Neuronal stem cell (in vitro differentiated cells): ENCODE measurements at regions not wholly inside any gene's neighbourhood (a gene's known extent, or its start where the extent isn't known, plus 50 kb on each side); places are given as distances from the start of the nearest gene placed in this dataset.
"Not testable (repeated sequence)": the region's sequence is repeated elsewhere in the genome, so short reads cannot be mapped to it uniquely, and the experiment has no call there.

Source experiments
- DNase-seq: peaks from one replicate; pipeline ENCODE4 v3.0.0-alpha.2; 2013; ENCODE audit warnings: low spot score
- H2AFZ ChIP-seq: one replicate; pipeline ENCODE4 v1.6.1; 2013; ENCODE audit warnings: mild to moderate bottlenecking, low read length, inconsistent platforms
- H2AK5ac ChIP-seq: 2 replicates; pipeline ENCODE4 v1.6.1; 2013; ENCODE audit warnings: low read depth, mild to moderate bottlenecking, inconsistent platforms, low read length, moderate library complexity, mixed read lengths
- H2BK120ac ChIP-seq: 2 replicates; pipeline ENCODE4 v1.6.1; 2013; ENCODE audit warnings: low read depth, mild to moderate bottlenecking, inconsistent platforms, low read length, moderate library complexity, mixed read lengths
- H2BK12ac ChIP-seq: one replicate; pipeline ENCODE4 v1.6.1; 2013; ENCODE audit warnings: low read length, inconsistent platforms
- H2BK15ac ChIP-seq: 2 replicates; pipeline ENCODE4 v1.6.1; 2013; ENCODE audit warnings: mild to moderate bottlenecking, low read length, inconsistent platforms, mixed read lengths
- H2BK5ac ChIP-seq: one replicate; pipeline ENCODE4 v1.6.1; 2013; ENCODE audit warnings: inconsistent platforms, mild to moderate bottlenecking, low read length, moderate library complexity
- H3K14ac ChIP-seq: one replicate; pipeline ENCODE4 v1.6.1; 2013; ENCODE audit warnings: low read length, inconsistent platforms
- H3K18ac ChIP-seq: 2 replicates; pipeline ENCODE4 v1.6.1; 2013; ENCODE audit warnings: low read length, inconsistent platforms
- H3K23ac ChIP-seq: 2 replicates; pipeline ENCODE4 v1.6.1; 2013; ENCODE audit warnings: low read depth, mild to moderate bottlenecking, mixed read lengths, low read length, inconsistent platforms; ENCODE audit not compliant: poor library complexity
- H3K27ac ChIP-seq: replicated peaks from 3 replicates; pipeline ENCODE4 v1.5.1; 2013; ENCODE audit warnings: low read length, inconsistent platforms
- H3K27me3 ChIP-seq, 3 experiments: 2 replicates each; pipeline ENCODE4 v1.6.1; 2013; ENCODE audit warnings: low read length in 3 of 3, mild to moderate bottlenecking in 2 of 3, inconsistent platforms in 1 of 3, low read depth in 1 of 3, mixed read lengths in 1 of 3, moderate library complexity in 1 of 3; ENCODE audit not compliant: control insufficient read depth in 3 of 3, insufficient read depth in 3 of 3
- H3K36me3 ChIP-seq, 2 donors: replicated peaks in 1 of 2; 2 replicates each; pipeline ENCODE4 v1.6.1; 2013; ENCODE audit warnings: low read length in 2 of 2; ENCODE audit not compliant: control insufficient read depth in 2 of 2, insufficient read depth in 2 of 2
- H3K4ac ChIP-seq: 2 replicates; pipeline ENCODE4 v1.6.1; 2013; ENCODE audit warnings: inconsistent platforms, mild to moderate bottlenecking, low read length, moderate library complexity
- H3K4me1 ChIP-seq, 2 donors: 1 replicate in 1 of 2; 2 replicates in 1 of 2; pipeline ENCODE4 v1.6.1; 2013; ENCODE audit warnings: low read length in 2 of 2, low read depth in 1 of 2; ENCODE audit not compliant: control insufficient read depth in 2 of 2, insufficient read depth in 1 of 2
- H3K4me2 ChIP-seq: one replicate; pipeline ENCODE4 v1.6.1; 2013; ENCODE audit warnings: mild to moderate bottlenecking, low read length, inconsistent platforms; ENCODE audit not compliant: insufficient read depth, poor library complexity, severe bottlenecking
- H3K4me3 ChIP-seq, 2 donors: 2 replicates each; pipeline ENCODE4 v1.5.1; 2013; ENCODE audit warnings: low read length in 2 of 2, mild to moderate bottlenecking in 2 of 2, inconsistent platforms in 1 of 2, moderate library complexity in 1 of 2
- H3K79me1 ChIP-seq: one replicate; pipeline ENCODE4 v1.6.1; 2013; ENCODE audit warnings: low read depth, mild to moderate bottlenecking, inconsistent platforms, low read length, moderate library complexity
- H3K9ac ChIP-seq: one replicate; pipeline ENCODE4 v1.6.1; 2013; ENCODE audit warnings: mild to moderate bottlenecking, low read depth, low read length, inconsistent platforms; ENCODE audit not compliant: poor library complexity
- H3K9me3 ChIP-seq, 2 donors: replicated peaks in 1 of 2; 2 replicates each; pipeline versions ENCODE3 to v1.6.1; 2013; ENCODE audit warnings: low read length in 2 of 2, mild to moderate bottlenecking in 2 of 2, inconsistent platforms in 1 of 2, low read depth in 1 of 2, mixed read lengths in 1 of 2, moderate library complexity in 1 of 2; ENCODE audit not compliant: control insufficient read depth in 2 of 2, insufficient read depth in 1 of 2
- H4K8ac ChIP-seq: one replicate; pipeline ENCODE4 v1.6.1; 2013; ENCODE audit warnings: low read depth, mild to moderate bottlenecking, inconsistent platforms, low read length, moderate library complexity
- H4K91ac ChIP-seq: one replicate; pipeline ENCODE4 v1.6.1; 2013; ENCODE audit warnings: low read length, low read depth, mild to moderate bottlenecking, inconsistent platforms; ENCODE audit not compliant: poor library complexity
- WGBS, 2 donors: extraction: QIAGEN DNeasy Blood & Tissue Kit; methylation state at CpG; one replicate each; pipeline ENCODE4 v1.1.7; 2013; ENCODE audit warnings: missing lambda C conversion rate in 2 of 2, mixed read lengths in 1 of 2; ENCODE audit not compliant: insufficient read length in 2 of 2, insufficient replicate concordance in 1 of 2; ENCODE audit errors: extremely low coverage in 2 of 2; 5-methylcytosine and 5-hydroxymethylcytosine counted together

- Histone ChIP-seq H3K9ac (no peak overlapping the region), H3K4me3 (no peak overlapping the region), H3K27ac (no peak overlapping the region), H3K79me1 (no peaks in the 10 kb centered on the region), H2BK15ac (no peak overlapping the region), H3K4ac (no peak overlapping the region), H4K8ac (no peak overlapping the region), H3K18ac (no peak overlapping the region), H3K27me3 (no peaks in the 10 kb centered on the region), H3K4me1 (peaks cover 0 to 2% of the 10 kb centered on the region in 2 donors), H2AFZ (no peak overlapping the region), H3K36me3 (no peaks in the 10 kb centered on the region), H2BK5ac (no peak overlapping the region), H3K9me3 (no peaks in the 10 kb centered on the region), H2BK12ac (no peak overlapping the region), H4K91ac (no peak overlapping the region), H2BK120ac (no peak overlapping the region), H3K23ac (no peak overlapping the region), H3K4me2 (no peak overlapping the region), H2AK5ac (no peak overlapping the region), H3K14ac (no peak overlapping the region)
- no CpG with 5 or more reads among the region's 6 CpGs for WGBS, 2 donors
- DNase-seq, result peak; percentile 40
These were observed 415.0 kb downstream of the ZNF674 start for GRCh38 chrX:46130247-46130646.

GRCh38 chrX:46125111-46125510 is 420.1 kb downstream of the ZNF674 start:
- Histone ChIP-seq H2BK5ac (no peak overlapping the region), H2AK5ac (no peak overlapping the region), H3K9me3 (no peaks in the 10 kb centered on the region), H3K27ac (no peak overlapping the region), H3K14ac (no peak overlapping the region), H3K23ac (no peak overlapping the region), H3K9ac (no peak overlapping the region), H2BK120ac (no peak overlapping the region), H2AFZ (peak overlapping the region; percentile 27), H3K4ac (no peak overlapping the region), H3K4me2 (no peak overlapping the region), H3K36me3 (no peaks in the 10 kb centered on the region), H3K27me3 (no peaks in the 10 kb centered on the region), H4K91ac (no peak overlapping the region), H2BK15ac (no peak overlapping the region), H4K8ac (no peak overlapping the region), H3K4me1 (no peaks in the 10 kb centered on the region), H2BK12ac (no peak overlapping the region), H3K4me3 (no peak overlapping the region), H3K79me1 (no peaks in the 10 kb centered on the region), H3K18ac (no peak overlapping the region)
- DNase-seq, result no peak
- no CpG with 5 or more reads among the region's 1 CpG for WGBS, 2 donors

- Histone ChIP-seq H3K9ac (no peak overlapping the region), H3K23ac (no peak overlapping the region), H4K91ac (no peak overlapping the region), H3K36me3 (no peaks in the 10 kb centered on the region), H3K27ac (no peak overlapping the region), H2AK5ac (no peak overlapping the region), H3K4me2 (no peak overlapping the region), H3K18ac (no peak overlapping the region), H2BK120ac (no peak overlapping the region), H3K9me3 (no peaks in the 10 kb centered on the region), H2BK15ac (no peak overlapping the region), H3K79me1 (no peaks in the 10 kb centered on the region), H2BK12ac (no peak overlapping the region), H2BK5ac (no peak overlapping the region), H4K8ac (no peak overlapping the region), H3K14ac (no peak overlapping the region), H3K4me1 (no peaks in the 10 kb centered on the region), H3K4me3 (no peak overlapping the region), H3K27me3 (no peaks in the 10 kb centered on the region), H2AFZ (no peak overlapping the region), H3K4ac (no peak overlapping the region)
- no peak for DNase-seq
- no CpG with 5 or more reads among the region's 2 CpGs for WGBS, 2 donors
These were observed 428.0 kb downstream of the ZNF674 start for GRCh38 chrX:46117234-46117633.

GRCh38 chrX:46087310-46087709 is 457.9 kb downstream of the ZNF674 start:
- not testable (repeated sequence) for H3K9me3 ChIP-seq, H2BK120ac ChIP-seq, H3K36me3 ChIP-seq, H2BK15ac ChIP-seq, DNase-seq, H2AK5ac ChIP-seq, H3K18ac ChIP-seq, H3K79me1 ChIP-seq, H4K8ac ChIP-seq, H2BK5ac ChIP-seq, H3K14ac ChIP-seq, H3K4me3 ChIP-seq, H3K4me2 ChIP-seq, H2BK12ac ChIP-seq, H3K4me1 ChIP-seq, H4K91ac ChIP-seq, H2AFZ ChIP-seq, H3K4ac ChIP-seq, H3K9ac ChIP-seq, H3K23ac ChIP-seq, H3K27me3 ChIP-seq, H3K27ac ChIP-seq
- WGBS, 2 donors, result no CpG with 5 or more reads among the region's 6 CpGs
